ENCODE measurements at regions not wholly inside any gene's neighbourhood (a gene's known extent, or its start where the extent isn't known, plus 50 kb on each side); places are given as distances from the start of the nearest gene placed in this dataset.
A peak's percentile ranks its signal among the peaks of the same experiment; 100 is the strongest.
"Not testable (repeated sequence)": the region's sequence is repeated elsewhere in the genome, so short reads cannot be mapped to it uniquely, and the experiment has no call there.

GRCh38 chr12:9308745-9309144 lies 100.5 kb upstream of the PZP start:
- not testable (repeated sequence) for H3K4me3 ChIP-seq (ENCODE audit: low read depth, low read length)

GRCh38 chr12:9308163-9308562 lies 100.0 kb upstream of the PZP start:
- DNase-seq (ENCODE audit: low read depth); H3K4me3 ChIP-seq (ENCODE audit: low read depth, low read length): not testable (repeated sequence)

More at GRCh38 chr12:9308745-9309144, 100.5 kb upstream of the PZP start:
- not testable (repeated sequence) for DNase-seq (ENCODE audit: low read depth)

GRCh38 chr12:9307255-9307654 lies 99.1 kb upstream of the PZP start:
- not testable (repeated sequence) for DNase-seq (ENCODE audit: low read depth); H3K4me3 ChIP-seq (ENCODE audit: low read depth, low read length)

DNA sequence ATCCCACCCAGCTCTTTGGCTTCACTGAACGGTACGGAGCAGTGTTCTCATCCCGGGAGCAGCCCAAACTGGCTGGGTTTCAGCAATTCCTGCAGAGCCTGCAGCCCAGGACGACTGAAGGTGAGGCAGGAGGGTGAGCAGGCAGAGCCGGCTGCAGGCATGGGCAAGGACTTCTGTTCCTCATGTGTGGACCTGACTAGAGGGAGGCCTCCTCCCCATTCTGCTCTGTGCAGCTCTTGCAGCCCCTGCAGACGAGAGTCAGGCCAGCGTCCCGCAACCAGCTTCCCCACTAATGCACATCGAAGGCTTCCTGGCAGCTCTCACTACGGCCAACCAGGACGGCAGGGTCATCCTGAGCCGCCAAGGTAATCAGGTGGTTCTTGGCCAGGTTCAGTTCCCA lies 97.8 kb upstream of the PZP start:
- DNase-seq (ENCODE audit: low read depth); H3K4me3 ChIP-seq (ENCODE audit: low read depth, low read length): not testable (repeated sequence)

GRCh38 chr12:9304540-9304939 lies 96.3 kb upstream of the PZP start:
- not testable (repeated sequence) for DNase-seq (ENCODE audit: low read depth)

GRCh38 chr12:9295872-9296271 lies 87.7 kb upstream of the PZP start:
- not testable (repeated sequence) for DNase-seq (ENCODE audit: low read depth)

More at GRCh38 chr12:9304540-9304939, 96.3 kb upstream of the PZP start:
- not testable (repeated sequence) for H3K4me3 ChIP-seq (ENCODE audit: low read depth, low read length)

GRCh38 chr12:9294072-9294620 lies 86.0 kb upstream of the PZP start:
- not testable (repeated sequence) for DNase-seq (ENCODE audit: low read depth); H3K4me3 ChIP-seq (ENCODE audit: low read depth, low read length)

More at GRCh38 chr12:9295872-9296271, 87.7 kb upstream of the PZP start:
- H3K4me3 ChIP-seq (ENCODE audit: low read depth, low read length) = not testable (repeated sequence)

DNA sequence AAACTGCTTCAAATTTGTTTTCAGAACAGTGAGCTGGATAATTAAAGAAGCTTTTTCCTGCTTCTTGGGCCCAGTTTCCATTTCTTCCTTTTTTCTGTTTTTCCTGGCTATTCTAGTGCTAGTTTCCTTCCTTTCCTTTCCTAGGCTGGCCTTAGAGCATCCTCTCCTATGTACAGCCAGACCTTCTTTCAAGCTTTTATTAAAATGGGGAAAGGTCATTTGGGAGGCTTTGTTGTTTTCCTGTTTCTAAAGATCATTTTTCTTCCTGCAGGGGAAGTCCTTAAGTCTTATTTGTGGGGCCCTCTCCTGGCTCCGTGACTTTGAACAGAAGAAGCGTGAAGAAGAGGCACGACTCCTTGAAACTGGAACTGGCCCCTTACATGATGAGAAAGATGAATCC lies 85.2 kb upstream of the PZP start:
- not testable (repeated sequence) for H3K4me3 ChIP-seq (ENCODE audit: low read depth, low read length); DNase-seq (ENCODE audit: low read depth)

DNA sequence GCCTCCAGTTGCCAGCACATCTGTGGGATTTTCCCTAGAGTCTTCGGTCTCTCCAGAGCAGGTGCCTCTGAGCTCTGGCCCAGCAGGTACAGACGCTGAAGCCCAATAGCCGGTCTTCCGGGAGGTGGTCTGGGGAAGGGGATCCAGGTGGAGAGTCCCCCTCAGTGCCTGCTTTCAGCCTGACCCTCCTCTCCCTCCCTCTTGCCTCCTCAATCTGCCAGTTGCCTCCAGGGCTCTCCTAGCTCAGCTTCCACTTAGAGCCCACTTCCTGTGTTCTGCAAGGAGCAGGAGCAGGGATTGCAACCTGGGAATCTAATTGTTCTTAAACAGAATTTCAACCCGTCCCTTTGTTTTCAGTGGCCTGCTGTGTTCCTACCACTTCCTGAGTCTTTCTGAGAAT lies 81.8 kb upstream of the PZP start:
- not testable (repeated sequence) for DNase-seq (ENCODE audit: low read depth); H3K4me3 ChIP-seq (ENCODE audit: low read depth, low read length)

DNA sequence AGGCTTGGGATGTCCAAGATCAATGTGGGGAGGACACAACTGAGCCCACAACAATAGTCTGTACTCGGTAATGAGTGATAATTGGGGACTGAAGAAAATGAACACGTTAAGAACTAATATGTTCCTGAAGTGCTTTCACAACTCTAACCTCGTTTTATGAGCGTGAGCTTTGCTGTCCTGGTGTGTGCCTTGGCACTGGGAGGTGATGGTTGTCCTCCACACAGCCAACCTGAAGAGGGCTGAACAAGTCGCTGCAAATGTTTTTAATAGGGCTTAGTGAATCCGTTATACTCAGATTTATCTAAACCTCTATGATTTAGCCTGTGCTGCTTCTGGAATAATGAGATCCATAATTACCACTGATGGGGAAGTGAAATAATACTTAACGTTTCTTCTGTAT lies 76.5 kb upstream of the PZP start:
- DNase-seq (ENCODE audit: low read depth) = peak; percentile 0
- peak overlapping the region; percentile 46 for H3K4me3 ChIP-seq (ENCODE audit: low read depth, low read length)

DNA sequence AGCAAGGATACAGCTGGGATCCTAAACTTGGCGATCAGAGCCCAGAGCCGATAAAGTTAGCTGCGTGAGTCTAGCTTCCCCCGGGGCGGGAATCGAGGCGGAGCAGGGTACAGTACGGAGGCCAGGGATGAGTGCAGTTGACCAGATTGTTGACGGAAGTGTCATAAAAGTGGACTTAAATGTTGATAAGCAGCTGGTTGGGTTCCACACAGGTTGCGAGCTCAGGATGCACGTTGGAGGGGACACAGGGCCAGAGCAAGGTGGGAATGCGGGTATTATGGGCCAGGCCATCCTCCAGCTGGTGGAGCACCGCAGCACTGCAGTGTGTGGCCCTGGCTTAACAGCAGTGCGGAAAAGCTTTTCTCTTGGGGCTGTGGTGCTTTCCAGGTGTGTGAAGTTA lies 76.0 kb upstream of the PZP start:
- H3K4me3 ChIP-seq (ENCODE audit: low read depth, low read length) = peak overlapping the region; percentile 46
- DNase-seq (ENCODE audit: low read depth) = peak; percentile 35

GRCh38 chr12:9283346-9284095 lies 75.3 kb upstream of the PZP start:
- peak; percentile 92 for DNase-seq (ENCODE audit: low read depth)
- peak overlapping the region; percentile 46 for H3K4me3 ChIP-seq (ENCODE audit: low read depth, low read length)

DNA sequence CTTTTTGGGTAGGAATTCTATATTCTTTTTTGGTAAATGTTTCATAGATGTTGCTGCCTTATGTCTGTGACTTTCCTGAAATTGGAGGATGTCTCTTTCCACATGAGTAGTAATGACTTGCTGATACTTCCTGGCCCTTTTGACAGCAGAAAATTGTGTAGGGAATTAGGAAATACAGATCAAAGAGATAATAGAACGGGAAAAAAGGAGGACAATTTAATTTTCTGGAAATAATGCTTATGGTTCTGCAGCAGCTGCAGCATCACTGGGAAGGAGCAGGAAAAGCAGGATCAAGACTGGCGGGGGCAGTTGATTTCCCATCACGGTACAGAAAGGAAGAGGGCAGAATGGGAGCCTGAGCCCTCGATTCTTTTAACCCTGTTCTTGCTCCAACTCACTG lies 68.8 kb upstream of the PZP start:
- DNase-seq (ENCODE audit: low read depth) = no peak
- no peak overlapping the region for H3K4me3 ChIP-seq (ENCODE audit: low read depth, low read length)
- TF ChIP-seq CTCF (IDR thresholded peaks at IDR 0.05; ENCODE audit: insufficient read depth, low read depth, low read length, missing control alignments) = no peak

GRCh38 chr12:9273276-9273675 lies 65.1 kb upstream of the PZP start:
- TF ChIP-seq CTCF (IDR thresholded peaks at IDR 0.05; ENCODE audit: insufficient read depth, low read depth, low read length, missing control alignments) = no peak
- no peak overlapping the region for H3K4me3 ChIP-seq (ENCODE audit: low read depth, low read length)
- no peak for DNase-seq (ENCODE audit: low read depth)

Measured in GM12865 (cell line).